SK-N-SH treated with all-trans-retinoic acid at 6 μM for 48 hours (cell line): ENCODE measurements at regions not wholly inside any gene's neighbourhood (a gene's known extent, or its start where the extent isn't known, plus 50 kb on each side); places are given as distances from the start of the nearest gene placed in this dataset.

Experiments used
- ATAC-seq: fragments of 200-7000 bp; cut with Tn5 transposase; 3 replicates; pipeline ENCODE4 v1.9.1; 2020; ENCODE audit warnings: mild to moderate bottlenecking, moderate library complexity
- ARNTL ChIP-seq: fragments of 450-650 bp; formaldehyde crosslinking; IDR thresholded peaks from 2 replicates; pipeline ENCODE4 v1.5.0; 2020; ENCODE audit warnings: low read depth, mild to moderate bottlenecking, moderate library complexity, borderline replicate concordance
- BACH2 ChIP-seq: fragments of 250-450 bp; sonication (Bioruptor Pico); IDR thresholded peaks from 2 replicates; pipeline ENCODE4 v1.9.0; 2021; ENCODE audit warnings: mild to moderate bottlenecking, borderline replicate concordance
- CSDC2 ChIP-seq: fragments of 250-450 bp; sonication (Bioruptor Pico); IDR thresholded peaks from 2 replicates; pipeline ENCODE4 v1.5.0; 2020; ENCODE audit warnings: mild to moderate bottlenecking, moderate library complexity
- CSRNP3 ChIP-seq: fragments of 250-450 bp; sonication (Bioruptor Pico); IDR thresholded peaks from 2 replicates; pipeline ENCODE4 v1.5.1; 2021; ENCODE audit warnings: mild to moderate bottlenecking, moderate library complexity
- ESRRG ChIP-seq: fragments of 250-450 bp; sonication (Bioruptor Pico); IDR thresholded peaks from 2 replicates; pipeline ENCODE4 v1.6.1; 2021; ENCODE audit warnings: mild to moderate bottlenecking
- GLIS3 ChIP-seq: fragments of 250-450 bp; sonication (Bioruptor Pico); IDR thresholded peaks from 2 replicates; pipeline ENCODE4 v1.5.0; 2020; ENCODE audit warnings: mild to moderate bottlenecking, moderate library complexity
- ISL1 ChIP-seq: fragments of 250-450 bp; sonication (Bioruptor Pico); IDR thresholded peaks from 2 replicates; pipeline ENCODE4 v2.1.2; 2022; ENCODE audit warnings: mild to moderate bottlenecking, moderate library complexity
- PATZ1 ChIP-seq: fragments of 250-450 bp; sonication (Bioruptor Pico); IDR thresholded peaks from 2 replicates; pipeline ENCODE4 v1.8.0; 2020; ENCODE audit warnings: mild to moderate bottlenecking, moderate library complexity, borderline replicate concordance
- POU6F1 ChIP-seq: fragments of 250-450 bp; sonication (Bioruptor Pico); IDR thresholded peaks from 2 replicates; pipeline ENCODE4 v1.8.0; 2021; ENCODE audit warnings: low read depth, mild to moderate bottlenecking, moderate library complexity, borderline replicate concordance
- PPARA ChIP-seq: fragments of 250-450 bp; sonication (Bioruptor Pico); IDR thresholded peaks from 2 replicates; pipeline ENCODE4 v1.5.0; 2020; ENCODE audit warnings: mild to moderate bottlenecking, borderline replicate concordance
- SNAI2 ChIP-seq: fragments of 250-450 bp; sonication (Bioruptor Pico); IDR thresholded peaks from 2 replicates; pipeline ENCODE4 v1.5.0; 2020; ENCODE audit warnings: mild to moderate bottlenecking, moderate library complexity
- TCF4 ChIP-seq: fragments of 250-450 bp; sonication (Bioruptor Pico); IDR thresholded peaks from 2 replicates; pipeline ENCODE4 v1.8.0; 2021; ENCODE audit warnings: mild to moderate bottlenecking, moderate library complexity, borderline replicate concordance
- TOX ChIP-seq: fragments of 250-450 bp; sonication (Bioruptor Pico); IDR thresholded peaks from 2 replicates; pipeline ENCODE4 v1.8.0; 2021; ENCODE audit warnings: mild to moderate bottlenecking, moderate library complexity, borderline replicate concordance
- TSHZ2 ChIP-seq: fragments of 250-450 bp; sonication (Bioruptor Pico); IDR thresholded peaks from 2 replicates; pipeline ENCODE4 v1.5.0; 2020; ENCODE audit warnings: mild to moderate bottlenecking, moderate library complexity
- ZC3H10 ChIP-seq: fragments of 250-450 bp; sonication (Bioruptor Pico); IDR thresholded peaks from 2 replicates; pipeline ENCODE4 v1.5.1; 2021; ENCODE audit warnings: mild to moderate bottlenecking, moderate library complexity
- ZFP3 ChIP-seq: fragments of 250-450 bp; sonication (Bioruptor Pico); IDR thresholded peaks from 2 replicates; pipeline ENCODE4 v1.5.0; 2020; ENCODE audit warnings: mild to moderate bottlenecking, moderate library complexity
- ZFP30 ChIP-seq: fragments of 450-650 bp; formaldehyde crosslinking; IDR thresholded peaks from 2 replicates; pipeline ENCODE4 v1.5.0; 2022; ENCODE audit warnings: mild to moderate bottlenecking, moderate library complexity
- ZNF565 ChIP-seq: fragments of 450-650 bp; formaldehyde crosslinking; conservative IDR thresholded peaks from 2 replicates; pipeline ENCODE4 v1.5.0; 2020; ENCODE audit warnings: low read depth, mild to moderate bottlenecking, moderate library complexity
- ZNF70 ChIP-seq: fragments of 450-650 bp; formaldehyde crosslinking; IDR thresholded peaks from 2 replicates; pipeline ENCODE4 v1.5.0; 2020; ENCODE audit warnings: mild to moderate bottlenecking, moderate library complexity

GRCh38 chr4:43709443-43709842 is 739.2 kb downstream of the KCTD8 start:
- ATAC-seq = no peak
- TF ChIP-seq SNAI2 (CRISPR knock-in tag) (no peak), GLIS3 (CRISPR knock-in tag) (no peak), PATZ1 (no peak), ZC3H10 (CRISPR knock-in tag) (no peak), ARNTL (CRISPR knock-in tag) (no peak), BACH2 (CRISPR knock-in tag) (no peak), ZFP3 (no peak), ZNF565 (CRISPR knock-in tag) (no peak), POU6F1 (CRISPR knock-in tag) (no peak), TCF4 (no peak), CSDC2 (no peak), ESRRG (CRISPR knock-in tag) (no peak), TOX (CRISPR knock-in tag) (no peak), TSHZ2 (CRISPR knock-in tag) (no peak), ZFP30 (no peak)

- TF ChIP-seq BACH2 (CRISPR knock-in tag) (no peak), GLIS3 (CRISPR knock-in tag) (no peak), PATZ1 (no peak), ISL1 (CRISPR knock-in tag) (no peak), CSDC2 (no peak), ZNF565 (CRISPR knock-in tag) (no peak), TCF4 (no peak), ZNF70 (no peak), ZFP30 (no peak), ZC3H10 (CRISPR knock-in tag) (no peak), SNAI2 (CRISPR knock-in tag) (no peak), CSRNP3 (CRISPR knock-in tag) (no peak), PPARA (CRISPR knock-in tag) (no peak), ESRRG (CRISPR knock-in tag) (no peak), TSHZ2 (CRISPR knock-in tag) (no peak), TOX (CRISPR knock-in tag) (no peak), POU6F1 (CRISPR knock-in tag) (no peak)
- ATAC-seq = no peak
Measured at GRCh38 chr4:43716721-43717395, 731.8 kb downstream of the KCTD8 start.
